DMS53 treated with DMSO at 0.1 percent for 48 hours (cell line): ENCODE measurements at regions not wholly inside any gene's neighbourhood (a gene's known extent, or its start where the extent isn't known, plus 50 kb on each side); places are given as distances from the start of the nearest gene placed in this dataset.

Source experiments
- DNase-seq: peaks from one replicate; lab custom pipeline; 2025; ENCODE audit not compliant: unreplicated experiment; lab: John Stamatoyannopoulos, UW

- no peak for DNase-seq
Measured at GRCh38 chr17:70624211-70624610, 454.9 kb downstream of the KCNJ2 start.

- DNase-seq: no peak
Measured at GRCh38 chr17:70629902-70630301, 460.6 kb downstream of the KCNJ2 start.

GRCh38 chr17:70636517-70637133, 467.3 kb downstream of the KCNJ2 start:
- peak; percentile 60 for DNase-seq

- no peak for DNase-seq
Measured at GRCh38 chr17:70642059-70642458, 472.7 kb downstream of the KCNJ2 start.

- DNase-seq: no peak
Measured at GRCh38 chr17:70644096-70644495, 474.8 kb downstream of the KCNJ2 start.

- no peak for DNase-seq
Measured at GRCh38 chr17:70646673-70647072, 477.3 kb downstream of the KCNJ2 start.

- no peak for DNase-seq
Measured at GRCh38 chr17:70648166-70648565, 478.8 kb downstream of the KCNJ2 start.

- no peak for DNase-seq
Measured at GRCh38 chr17:70653850-70654249, 484.5 kb downstream of the KCNJ2 start.

- DNase-seq: no peak
Measured at GRCh38 chr17:70654706-70655105, 485.4 kb downstream of the KCNJ2 start.

GRCh38 chr17:70655176-70655958, 486.0 kb downstream of the KCNJ2 start:
- no peak for DNase-seq

GRCh38 chr17:70658317-70658716, 489.0 kb downstream of the KCNJ2 start:
- DNase-seq: no peak

GRCh38 chr17:70658840-70659239, 489.5 kb downstream of the KCNJ2 start:
- DNase-seq: no peak

GRCh38 chr17:70661342-70662222, 492.2 kb downstream of the KCNJ2 start:
- peak; percentile 96 for DNase-seq

GRCh38 chr17:70668276-70668937, 499.1 kb downstream of the KCNJ2 start:
- DNase-seq: peak; percentile 67

- DNase-seq: no peak
Measured at GRCh38 chr17:70668938-70669778, 499.8 kb downstream of the KCNJ2 start.

- no peak for DNase-seq
Measured at GRCh38 chr17:70674061-70674460, 504.7 kb downstream of the KCNJ2 start.

GRCh38 chr17:70675070-70675590, 505.8 kb downstream of the KCNJ2 start:
- no peak for DNase-seq

GRCh38 chr17:70677783-70678647, 508.7 kb downstream of the KCNJ2 start:
- no peak for DNase-seq

GRCh38 chr17:70678889-70679288, 509.6 kb downstream of the KCNJ2 start:
- no peak for DNase-seq
